ENCODE measurements at regions not wholly inside any gene's neighbourhood (a gene's known extent, or its start where the extent isn't known, plus 50 kb on each side); places are given as distances from the start of the nearest gene placed in this dataset.
A peak's percentile ranks its signal among the peaks of the same experiment; 100 is the strongest.
"Not testable (repeated sequence)": the region's sequence is repeated elsewhere in the genome, so short reads cannot be mapped to it uniquely, and the experiment has no call there.

DNA sequence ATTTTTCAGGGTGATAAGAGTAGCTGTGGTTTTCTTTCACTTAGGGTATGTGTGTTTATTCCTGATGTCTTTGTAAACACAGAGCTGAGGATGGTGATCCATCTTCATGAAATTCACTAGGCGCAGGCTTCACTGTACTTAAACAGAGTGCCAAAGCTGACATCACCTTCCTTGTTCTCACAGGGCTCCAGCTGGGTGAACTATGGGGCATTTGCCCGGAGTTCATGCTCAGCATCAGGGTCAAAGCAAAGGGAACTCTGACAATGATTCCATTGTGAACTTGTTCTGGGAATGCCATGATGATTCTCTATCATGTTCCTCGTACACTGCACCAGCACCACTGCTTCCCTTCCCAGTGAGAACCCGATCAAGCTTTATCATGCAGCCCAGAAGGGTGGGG is 184.8 kb upstream of the P2RY1 start (continued):
- TF ChIP-seq, protein P1, sequence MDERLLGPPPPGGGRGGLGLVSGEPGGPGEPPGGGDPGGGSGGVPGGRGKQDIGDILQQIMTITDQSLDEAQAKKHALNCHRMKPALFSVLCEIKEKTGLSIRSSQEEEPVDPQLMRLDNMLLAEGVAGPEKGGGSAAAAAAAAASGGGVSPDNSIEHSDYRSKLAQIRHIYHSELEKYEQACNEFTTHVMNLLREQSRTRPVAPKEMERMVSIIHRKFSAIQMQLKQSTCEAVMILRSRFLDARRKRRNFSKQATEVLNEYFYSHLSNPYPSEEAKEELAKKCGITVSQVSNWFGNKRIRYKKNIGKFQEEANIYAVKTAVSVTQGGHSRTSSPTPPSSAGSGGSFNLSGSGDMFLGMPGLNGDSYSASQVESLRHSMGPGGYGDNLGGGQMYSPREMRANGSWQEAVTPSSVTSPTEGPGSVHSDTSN (CRISPR knock-in tag; IDR thresholded peaks at IDR 0.05; ENCODE audit: low read depth) = no peak
- TF ChIP-seq, protein P1 (tag; conservative IDR thresholded peaks at IDR 0.05; ENCODE audit: low read depth) = no peak
- no peak for TF ChIP-seq RFX5 (IDR thresholded peaks at IDR 0.05; ENCODE audit: low read depth, low read length)

DNA sequence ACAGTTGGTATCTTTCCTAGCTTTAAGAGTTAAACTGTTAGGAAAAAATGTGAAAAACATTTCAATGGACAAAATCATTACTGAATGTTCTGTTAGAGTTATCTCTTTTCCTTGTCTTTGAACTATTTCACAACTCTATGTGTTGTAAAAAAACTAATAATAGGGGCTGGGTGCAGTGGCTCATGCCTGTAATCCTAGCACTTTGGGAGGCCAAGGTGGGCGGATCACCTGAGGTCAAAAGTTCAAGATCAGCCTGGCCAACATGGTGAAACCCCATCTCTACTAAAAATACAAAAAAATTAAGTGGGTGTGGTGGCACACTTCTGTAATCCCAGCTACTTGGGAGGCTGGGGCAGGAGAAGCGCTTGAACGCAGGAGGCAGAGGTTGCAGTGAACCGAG is 184.0 kb upstream of the P2RY1 start:
- ATAC-seq; DNase-seq (ENCODE audit: extremely low read depth in 1 of 4, low spot score in 3 of 4); H3K9me1 ChIP-seq (ENCODE audit: control insufficient read depth, insufficient read depth, low read length); H2AFZ ChIP-seq (ENCODE audit: low read depth, low read length); FAIRE-seq; CTCF ChIA-PET (ENCODE audit: low intra/inter-chr PET ratio); H3K4me3 ChIP-seq; H3K36me3 ChIP-seq (ENCODE audit: control insufficient read depth, insufficient read depth, low read length); H3K9me3 ChIP-seq (replicated peaks; ENCODE audit: control insufficient read depth, insufficient read depth, low read depth, low read length); intact Hi-C loops (cut with micrococcal nuclease); H4K20me1 ChIP-seq (replicated peaks; ENCODE audit: control insufficient read depth, insufficient read depth, low read length); H3K4me2 ChIP-seq (ENCODE audit: insufficient read depth, low read length); in situ Hi-C loops (cut with MboI); H3K27ac ChIP-seq (ENCODE audit: extremely low read depth, low read depth, low read length); H3K27me3 ChIP-seq (ENCODE audit: control insufficient read depth in 2 of 2, insufficient read depth in 2 of 2, low read length in 2 of 2); H3K79me2 ChIP-seq (ENCODE audit: control insufficient read depth, insufficient read depth, low read length); H3K9ac ChIP-seq (ENCODE audit: insufficient read depth in 1 of 2, low read depth in 2 of 2, low read length in 2 of 2); BruUV-seq (replicated peaks): not testable (repeated sequence)
- peak; percentile 34 for TF ChIP-seq CEBPB (tag; IDR thresholded peaks at IDR 0.05)
- WGBS (ENCODE audit: insufficient coverage, low coverage, missing lambda C conversion rate) = 71% methylated on average over 4 of the region's 4 CpGs
- H3K4me1 ChIP-seq (replicated peaks in 1 of 2; ENCODE audit: control insufficient read depth in 2 of 2, insufficient read depth in 2 of 2, low read length in 2 of 2) = peaks cover 0 to 16% of the 10 kb centered on the region in 2 experiments; a peak in 4 of 5 replicates
- POLR2A ChIA-PET = interaction anchor here (2.1 kb wide), 1 partner anchor 11 kb away, joined by 7 read pairs; no protein-coding TSS in a partner anchor

All from K562 (cell line).